HepG2 (cell line): ENCODE measurements at regions not wholly inside any gene's neighbourhood (a gene's known extent, or its start where the extent isn't known, plus 50 kb on each side); places are given as distances from the start of the nearest gene placed in this dataset.

Source experiments
- ATAC-seq: fragments of 200-7000 bp; cut with Tn5 transposase; 3 replicates; pipeline ENCODE4 v1.9.1; 2020; ENCODE audit warnings: mild to moderate bottlenecking, moderate library complexity
- BruUV-seq: library from RNA; stranded (reverse); fragments of 400-500 nt; replicated peaks from 2 replicates; lab custom pipeline; 2021; lab: Mats Ljungman, UMichigan
- CTCF ChIA-PET: fragments of 300-600 bp; formaldehyde crosslinking; extraction: SDS; loops from one replicate; lab custom pipeline; 2021; ENCODE audit warnings: low total read pairs, inconsistent platforms, low intra/inter-chr PET ratio; lab: Yijun Ruan, JAX
- POLR2A ChIA-PET: fragments of 350-600 bp; sonication (Branson Sonifier 250); formaldehyde crosslinking; loops from one replicate; lab custom pipeline; 2020; ENCODE audit warnings: antibody characterized with exemption, inconsistent platforms; lab: Yijun Ruan, JAX
- DNase-seq: peaks from one replicate; pipeline ENCODE4 v3.0.0-alpha.2; 2015; ENCODE audit warnings: low spot score
- FAIRE-seq: peaks from 3 replicates; lab custom pipeline; 2011; peaks lifted over from hg19 to GRCh38; lab: Jason Lieb, UNC
- H2AFZ ChIP-seq: one replicate; pipeline ENCODE4 v1.6.1; 2011; ENCODE audit warnings: low read length, inconsistent platforms
- H3K27ac ChIP-seq: fragments of 300-600 bp; 3 replicates; pipeline ENCODE4 v1.8.0; 2011; ENCODE audit warnings: mixed run types, mild to moderate bottlenecking, mixed read lengths, low read length, inconsistent platforms; ENCODE audit not compliant: insufficient read depth; ENCODE audit errors: extremely low read length
- H3K27me3 ChIP-seq, 2 experiments: fragments of 200-600 bp in 1 of 2; 2 replicates in 1 of 2; 3 replicates in 1 of 2; pipeline versions ENCODE4 v1.6.0 to v1.8.0; 2011; ENCODE audit warnings: low read length in 2 of 2, mild to moderate bottlenecking in 2 of 2, moderate library complexity in 2 of 2, inconsistent platforms in 1 of 2; ENCODE audit not compliant: insufficient read depth in 2 of 2, control insufficient read depth in 1 of 2
- H3K36me3 ChIP-seq, 2 experiments: fragments of 200-600 bp in 1 of 2; replicated peaks in 1 of 2; 2 replicates in 1 of 2; 3 replicates in 1 of 2; pipeline versions ENCODE4 v1.5.1 to v1.8.0; 2011; ENCODE audit warnings: low read length in 2 of 2, inconsistent platforms in 1 of 2; ENCODE audit not compliant: insufficient read depth in 2 of 2, control insufficient read depth in 1 of 2
- H3K4me1 ChIP-seq: 2 replicates; pipeline ENCODE4 v1.5.1; 2012; ENCODE audit warnings: low read length, inconsistent platforms; ENCODE audit not compliant: insufficient read depth
- H3K4me2 ChIP-seq: 2 replicates; pipeline ENCODE4 v1.6.0; 2011; ENCODE audit warnings: low read depth, low read length, inconsistent platforms
- H3K4me3 ChIP-seq, 3 experiments: fragments of 200-600 bp in 1 of 3; sonication (generic), shearing (Covaris generic) in 1 of 3; replicated peaks in 1 of 3; 2 replicates each; pipeline ENCODE4 v1.5.1; 2011 to 2016; ENCODE audit warnings: low read length in 3 of 3, inconsistent platforms in 2 of 3, low read depth in 2 of 3, mild to moderate bottlenecking in 2 of 3, control low read depth in 1 of 3, mixed read lengths in 1 of 3; ENCODE audit not compliant: insufficient read depth in 1 of 3
- H3K79me2 ChIP-seq: one replicate; pipeline ENCODE4 v1.6.1; 2011; ENCODE audit warnings: low read length, inconsistent platforms; ENCODE audit not compliant: insufficient read depth
- H3K9ac ChIP-seq: 2 replicates; pipeline ENCODE4 v1.6.0; 2011; ENCODE audit warnings: mild to moderate bottlenecking, low read depth, low read length, inconsistent platforms; ENCODE audit not compliant: insufficient read depth
- H3K9me3 ChIP-seq: 2 replicates; pipeline ENCODE4 v1.5.1; 2012; ENCODE audit warnings: mild to moderate bottlenecking, low read length
- H4K20me1 ChIP-seq: 2 replicates; pipeline ENCODE4 v1.6.0; 2011; ENCODE audit warnings: inconsistent platforms, mild to moderate bottlenecking, low read length, moderate library complexity; ENCODE audit not compliant: insufficient read depth
- EHMT2 ChIP-seq: fragments of 200-600 bp; sonication (generic); IDR thresholded peaks from 2 replicates; pipeline ENCODE4 v1.7.0; 2017; ENCODE audit warnings: antibody characterized with exemption, low read depth, low read length, borderline replicate concordance
- FIP1L1 ChIP-seq: fragments of 200-400 bp; formaldehyde crosslinking; IDR thresholded peaks from 2 replicates; pipeline ENCODE4 v1.6.1; 2018; ENCODE audit warnings: low read depth, mild to moderate bottlenecking, low read length, moderate library complexity, borderline replicate concordance; ENCODE audit not compliant: insufficient read depth
- GATAD1 ChIP-seq: IDR thresholded peaks from 2 replicates; pipeline ENCODE4 v1.6.1; 2016; ENCODE audit warnings: missing genetic modification reagents, missing compliant biosample characterization
- HNRNPK ChIP-seq: fragments of 200-400 bp; formaldehyde crosslinking; IDR thresholded peaks from 2 replicates; pipeline ENCODE4 v1.6.1; 2018; ENCODE audit warnings: low read length, low read depth, moderate library complexity, mild to moderate bottlenecking; ENCODE audit not compliant: poor library complexity, severe bottlenecking
- MED1 ChIP-seq: sonication (generic); formaldehyde crosslinking; IDR thresholded peaks from 2 replicates; pipeline ENCODE4 v1.4.0; 2020; ENCODE audit warnings: missing genetic modification reagents
- SALL1 ChIP-seq: sonication (generic); formaldehyde crosslinking; IDR thresholded peaks from 2 replicates; pipeline ENCODE4 v1.8.0; 2022; ENCODE audit warnings: mild to moderate bottlenecking, missing genetic modification reagents
- ZFY ChIP-seq: sonication (generic); formaldehyde crosslinking; IDR thresholded peaks from 2 replicates; pipeline ENCODE4 v1.4.0; 2020; ENCODE audit warnings: missing genetic modification reagents
- ZMYM4 ChIP-seq: sonication (generic); formaldehyde crosslinking; IDR thresholded peaks from 2 replicates; pipeline ENCODE4 v1.8.1; 2023; ENCODE audit warnings: mild to moderate bottlenecking, missing genetic modification reagents
- ZNF598 ChIP-seq: sonication (generic); formaldehyde crosslinking; IDR thresholded peaks from 2 replicates; pipeline ENCODE4 v1.5.1; 2020; ENCODE audit warnings: mild to moderate bottlenecking, missing genetic modification reagents, borderline replicate concordance
- ZNF605 ChIP-seq: sonication (generic); formaldehyde crosslinking; IDR thresholded peaks from 2 replicates; pipeline ENCODE4 v1.8.0; 2022; ENCODE audit warnings: mild to moderate bottlenecking, missing genetic modification reagents
- ZNF678 ChIP-seq: sonication (generic); formaldehyde crosslinking; IDR thresholded peaks from 2 replicates; pipeline ENCODE4 v1.4.0; 2020; ENCODE audit warnings: mild to moderate bottlenecking, missing genetic modification reagents
- ZNF761 ChIP-seq: sonication (generic); formaldehyde crosslinking; conservative IDR thresholded peaks from 2 replicates; pipeline ENCODE4 v1.4.0; 2020; ENCODE audit warnings: mild to moderate bottlenecking, missing genetic modification reagents
- WGBS: methylation state at CpG from one replicate; pipeline ENCODE4 v1.1.6; 2017; ENCODE audit warnings: low lambda C conversion rate; 5-methylcytosine and 5-hydroxymethylcytosine counted together
- in situ Hi-C: cut with HindIII; loops from 2 replicates; pipeline ENCODE4 v1.10.0; 2017; ENCODE audit warnings: low pct_unique_long_range_greater_than_20kb; ENCODE audit not compliant: extremely low pct_ligation_motif_present
- intact Hi-C: fragments of 100-400 bp; cut with micrococcal nuclease; formaldehyde crosslinking; loops from one replicate; pipeline ENCODE4 v1.10.0; 2022; ENCODE audit not compliant: unreplicated experiment
- TF ChIP-seq, protein P1 (sequence below): sonication (generic); formaldehyde crosslinking; IDR thresholded peaks from 2 replicates; pipeline ENCODE4 v1.8.1; 2023; ENCODE audit warnings: mild to moderate bottlenecking, moderate library complexity, missing genetic modification reagents
- TF ChIP-seq, protein P2 (sequence below): IDR thresholded peaks from 2 replicates; pipeline ENCODE4 v1.6.1; 2016; ENCODE audit warnings: mild to moderate bottlenecking
- TF ChIP-seq, protein P3 (sequence below): sonication (generic); formaldehyde crosslinking; IDR thresholded peaks from 2 replicates; pipeline ENCODE4 v1.4.0; 2020; ENCODE audit warnings: missing genetic modification reagents
- TF ChIP-seq, protein P4 (sequence below): IDR thresholded peaks from 2 replicates; pipeline ENCODE4 v1.6.1; 2016; ENCODE audit warnings: low read depth, borderline replicate concordance
- TF ChIP-seq, protein P5 (sequence below): sonication (generic); formaldehyde crosslinking; IDR thresholded peaks from 2 replicates; pipeline ENCODE4 v1.4.0; 2020; ENCODE audit warnings: mild to moderate bottlenecking, missing genetic modification reagents
- TF ChIP-seq, protein P6 (sequence below): sonication (generic); formaldehyde crosslinking; IDR thresholded peaks from 2 replicates; pipeline ENCODE4 v1.4.0; 2020; ENCODE audit warnings: missing genetic modification reagents

DNA sequence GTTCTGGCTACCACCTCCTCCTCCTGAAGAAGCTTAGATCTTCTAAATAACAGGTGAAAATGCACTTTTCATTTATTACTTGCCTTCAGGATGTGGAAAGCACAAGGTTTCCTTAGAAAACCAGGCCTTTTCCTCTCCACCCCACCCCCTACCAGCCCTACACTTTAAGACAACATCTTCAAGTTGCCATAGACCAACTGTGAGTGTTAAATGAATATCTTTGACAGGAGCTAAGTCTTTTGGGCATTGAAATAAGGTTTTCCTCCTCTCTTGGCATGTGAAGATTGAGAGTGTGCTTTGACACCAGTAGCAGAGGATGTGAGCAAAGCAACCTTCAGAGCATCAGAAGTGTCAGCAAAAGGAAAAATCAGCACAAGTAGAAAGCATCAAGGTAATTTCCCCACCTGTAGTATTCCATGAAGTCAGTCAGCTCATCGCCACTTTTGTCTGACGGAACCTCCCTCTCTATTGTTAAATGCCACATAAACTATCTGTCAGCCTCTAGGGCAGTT is 532.3 kb upstream of the MMS22L start (continued):
- TF ChIP-seq, protein P1, sequence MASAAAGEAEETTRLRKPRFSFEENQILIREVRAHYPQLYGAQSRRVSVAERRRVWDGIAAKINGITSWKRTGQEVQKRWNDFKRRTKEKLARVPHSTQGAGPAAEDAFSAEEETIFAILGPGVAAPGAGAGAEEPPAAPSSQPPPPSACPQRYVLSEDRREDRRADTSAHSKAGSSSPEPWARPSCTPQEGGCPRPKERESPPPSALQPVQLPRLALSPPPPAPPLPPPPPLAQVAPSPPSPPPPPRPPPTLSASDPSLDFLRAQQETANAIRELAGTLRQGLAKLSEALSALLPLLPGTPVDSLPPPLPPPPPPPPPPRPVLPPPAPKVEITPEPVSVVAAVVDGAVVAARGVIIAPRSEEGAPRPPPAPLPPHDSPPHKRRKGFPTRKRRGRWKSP (CRISPR knock-in tag) = no peak
- TF ChIP-seq ZNF761 (CRISPR knock-in tag) (no peak), EHMT2 (no peak), ZNF678 (CRISPR knock-in tag) (no peak), SALL1 (CRISPR knock-in tag) (no peak), ZFY (CRISPR knock-in tag) (no peak)

DNA sequence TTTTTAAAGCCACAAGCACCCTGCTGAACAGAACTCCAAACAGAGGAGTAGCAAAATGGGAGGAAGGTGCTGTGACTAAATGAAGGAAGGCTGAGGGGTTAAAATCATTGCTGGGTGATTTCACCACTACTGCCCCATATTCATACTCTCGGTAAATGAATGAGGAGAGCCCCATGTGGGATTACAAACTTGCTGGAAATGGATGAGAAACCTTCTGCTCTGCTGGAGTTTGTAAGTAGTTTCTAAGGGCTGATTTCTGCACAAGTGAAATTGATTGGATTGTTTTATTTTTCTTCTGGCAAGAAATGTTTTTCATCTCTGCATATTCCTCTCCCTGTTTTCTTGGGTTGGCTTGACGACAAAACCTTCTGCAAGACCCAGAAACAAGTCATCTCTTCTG is 533.5 kb upstream of the MMS22L start:
- CTCF ChIA-PET = no interaction called here
- Histone ChIP-seq H3K4me1 (no peaks in the 10 kb centered on the region), H4K20me1 (no peaks in the 10 kb centered on the region), H3K79me2 (no peaks in the 10 kb centered on the region), H3K27ac (no peak overlapping the region), H3K4me2 (no peak overlapping the region), H3K27me3 (no peaks in the 10 kb centered on the region), H3K9me3 (no peaks in the 10 kb centered on the region), H3K36me3 (no peaks in the 10 kb centered on the region), H3K4me3 (no peak overlapping the region), H2AFZ (no peak overlapping the region), H3K9ac (no peak overlapping the region)
- no TSS peak for BruUV-seq
- FAIRE-seq = no peak
- in situ Hi-C loops = no loop called here
- POLR2A ChIA-PET = no interaction called here
- DNase-seq = no peak
- WGBS = 0% methylated on average over 2 of the region's 2 CpGs
- ATAC-seq = no peak
- intact Hi-C loops = no loop called here
- TF ChIP-seq, protein P2, sequence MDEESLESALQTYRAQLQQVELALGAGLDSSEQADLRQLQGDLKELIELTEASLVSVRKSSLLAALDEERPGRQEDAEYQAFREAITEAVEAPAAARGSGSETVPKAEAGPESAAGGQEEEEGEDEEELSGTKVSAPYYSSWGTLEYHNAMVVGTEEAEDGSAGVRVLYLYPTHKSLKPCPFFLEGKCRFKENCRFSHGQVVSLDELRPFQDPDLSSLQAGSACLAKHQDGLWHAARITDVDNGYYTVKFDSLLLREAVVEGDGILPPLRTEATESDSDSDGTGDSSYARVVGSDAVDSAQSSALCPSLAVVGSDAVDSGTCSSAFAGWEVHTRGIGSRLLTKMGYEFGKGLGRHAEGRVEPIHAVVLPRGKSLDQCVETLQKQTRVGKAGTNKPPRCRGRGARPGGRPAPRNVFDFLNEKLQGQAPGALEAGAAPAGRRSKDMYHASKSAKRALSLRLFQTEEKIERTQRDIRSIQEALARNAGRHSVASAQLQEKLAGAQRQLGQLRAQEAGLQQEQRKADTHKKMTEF (CRISPR knock-in tag) = no peak
- TF ChIP-seq, protein P3, sequence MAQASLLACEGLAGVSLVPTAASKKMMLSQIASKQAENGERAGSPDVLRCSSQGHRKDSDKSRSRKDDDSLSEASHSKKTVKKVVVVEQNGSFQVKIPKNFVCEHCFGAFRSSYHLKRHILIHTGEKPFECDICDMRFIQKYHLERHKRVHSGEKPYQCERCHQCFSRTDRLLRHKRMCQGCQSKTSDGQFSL = no peak
- TF ChIP-seq FIP1L1 = no peak
- TF ChIP-seq, protein P4, sequence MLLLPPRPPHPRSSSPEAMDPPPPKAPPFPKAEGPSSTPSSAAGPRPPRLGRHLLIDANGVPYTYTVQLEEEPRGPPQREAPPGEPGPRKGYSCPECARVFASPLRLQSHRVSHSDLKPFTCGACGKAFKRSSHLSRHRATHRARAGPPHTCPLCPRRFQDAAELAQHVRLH (CRISPR knock-in tag) = no peak
- TF ChIP-seq, protein P5, sequence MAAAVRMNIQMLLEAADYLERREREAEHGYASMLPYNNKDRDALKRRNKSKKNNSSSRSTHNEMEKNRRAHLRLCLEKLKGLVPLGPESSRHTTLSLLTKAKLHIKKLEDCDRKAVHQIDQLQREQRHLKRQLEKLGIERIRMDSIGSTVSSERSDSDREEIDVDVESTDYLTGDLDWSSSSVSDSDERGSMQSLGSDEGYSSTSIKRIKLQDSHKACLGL (CRISPR knock-in tag) = no peak
- TF ChIP-seq ZNF605 (CRISPR knock-in tag) = no peak
- TF ChIP-seq ZMYM4 = no peak
- TF ChIP-seq MED1 (CRISPR knock-in tag) = no peak
- no peak for TF ChIP-seq GATAD1 (CRISPR knock-in tag)
- no peak for TF ChIP-seq HNRNPK
- no peak for TF ChIP-seq ZNF598 (CRISPR knock-in tag)
- TF ChIP-seq, protein P6, sequence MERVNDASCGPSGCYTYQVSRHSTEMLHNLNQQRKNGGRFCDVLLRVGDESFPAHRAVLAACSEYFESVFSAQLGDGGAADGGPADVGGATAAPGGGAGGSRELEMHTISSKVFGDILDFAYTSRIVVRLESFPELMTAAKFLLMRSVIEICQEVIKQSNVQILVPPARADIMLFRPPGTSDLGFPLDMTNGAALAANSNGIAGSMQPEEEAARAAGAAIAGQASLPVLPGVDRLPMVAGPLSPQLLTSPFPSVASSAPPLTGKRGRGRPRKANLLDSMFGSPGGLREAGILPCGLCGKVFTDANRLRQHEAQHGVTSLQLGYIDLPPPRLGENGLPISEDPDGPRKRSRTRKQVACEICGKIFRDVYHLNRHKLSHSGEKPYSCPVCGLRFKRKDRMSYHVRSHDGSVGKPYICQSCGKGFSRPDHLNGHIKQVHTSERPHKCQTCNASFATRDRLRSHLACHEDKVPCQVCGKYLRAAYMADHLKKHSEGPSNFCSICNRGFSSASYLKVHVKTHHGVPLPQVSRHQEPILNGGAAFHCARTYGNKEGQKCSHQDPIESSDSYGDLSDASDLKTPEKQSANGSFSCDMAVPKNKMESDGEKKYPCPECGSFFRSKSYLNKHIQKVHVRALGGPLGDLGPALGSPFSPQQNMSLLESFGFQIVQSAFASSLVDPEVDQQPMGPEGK (CRISPR knock-in tag) = no peak
